ENCODE measurements at regions not wholly inside any gene's neighbourhood (a gene's known extent, or its start where the extent isn't known, plus 50 kb on each side); places are given as distances from the start of the nearest gene placed in this dataset.
"Not testable (repeated sequence)": the region's sequence is repeated elsewhere in the genome, so short reads cannot be mapped to it uniquely, and the experiment has no call there.

DNA sequence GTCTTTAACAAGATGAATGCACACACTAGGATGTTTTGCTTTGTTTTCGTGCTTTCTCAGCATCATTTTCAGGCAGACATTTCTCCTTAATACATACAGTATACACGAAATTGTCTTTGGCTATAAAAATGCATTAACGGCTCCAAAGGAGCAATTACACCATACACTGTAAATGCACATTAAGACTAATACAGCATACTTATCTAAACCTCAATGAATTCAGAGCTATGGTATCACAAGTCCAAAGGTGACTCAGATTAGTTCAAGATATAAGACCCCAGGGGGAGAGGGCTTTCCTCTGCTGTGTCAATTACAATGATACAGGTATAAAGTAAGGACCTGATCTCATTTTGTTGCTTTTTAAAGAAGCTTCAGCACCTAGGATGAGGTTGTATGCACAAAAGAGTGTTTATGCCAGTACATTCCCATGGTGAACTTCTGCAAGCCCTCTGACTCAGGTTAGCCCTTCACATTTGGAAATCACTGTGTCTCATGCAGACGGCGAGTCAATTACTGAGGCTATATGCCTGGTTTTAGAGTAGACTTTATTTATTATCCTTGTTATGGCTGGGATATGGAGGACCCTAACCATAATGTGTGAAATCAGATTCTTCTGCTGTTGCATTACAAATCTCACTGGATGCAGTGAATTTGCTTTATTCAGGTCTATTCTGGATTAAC, 233.3 kb downstream of the ZNF608 start:
- in situ Hi-C loops (cut with HindIII; ENCODE audit: low pct_unique_long_range_greater_than_20kb, low sequenced_read_pairs), result no loop called here
- DNase-seq (ENCODE audit: low read depth in 1 of 2, low spot score in 1 of 2), result no peak
- TF ChIP-seq JUND (IDR thresholded peaks at IDR 0.05; ENCODE audit: low read depth), result no peak

DNA sequence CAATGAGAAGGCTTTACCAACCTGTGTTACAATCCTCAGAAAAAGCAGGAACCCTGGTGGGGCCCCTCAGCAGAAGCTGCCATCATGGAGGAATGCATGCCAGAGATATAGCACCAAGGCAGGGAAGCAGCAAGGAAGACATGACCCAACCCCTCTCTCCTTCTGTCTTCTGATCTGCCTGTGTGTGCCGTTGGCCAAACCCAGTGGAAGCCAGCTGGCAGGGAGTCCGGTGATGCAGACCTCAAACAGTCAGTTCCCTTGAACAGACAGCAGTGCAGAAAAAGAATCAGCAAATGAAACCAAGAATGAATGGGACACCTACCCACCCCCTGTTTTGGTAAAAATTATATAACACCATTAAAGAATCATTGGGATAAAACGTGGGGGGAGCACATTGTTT, 234.2 kb downstream of the ZNF608 start:
- DNase-seq (ENCODE audit: low read depth in 1 of 2, low spot score in 1 of 2), result no peak
- in situ Hi-C loops (cut with HindIII; ENCODE audit: low pct_unique_long_range_greater_than_20kb, low sequenced_read_pairs), result no loop called here
- TF ChIP-seq JUND (IDR thresholded peaks at IDR 0.05; ENCODE audit: low read depth), result no peak

DNA sequence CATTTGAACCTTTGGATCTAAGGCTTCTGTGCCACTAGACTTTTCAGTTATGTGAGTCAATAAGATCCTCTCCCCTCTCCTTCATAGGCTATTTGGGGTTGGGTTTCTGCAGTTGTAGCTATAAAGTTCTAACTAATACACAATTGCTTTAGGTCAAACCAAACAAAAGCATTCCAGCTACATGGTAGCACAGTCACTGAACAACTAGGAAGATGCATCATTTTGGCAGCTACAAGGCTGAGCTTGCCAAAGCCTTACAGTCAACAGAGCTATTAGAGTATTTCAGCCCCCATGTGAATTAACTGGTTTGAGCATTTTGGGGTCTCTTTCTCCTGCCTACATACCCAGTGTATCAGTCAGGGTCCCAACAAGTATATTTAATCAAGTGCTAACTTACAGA, 234.6 kb downstream of the ZNF608 start:
- in situ Hi-C loops (cut with HindIII; ENCODE audit: low pct_unique_long_range_greater_than_20kb, low sequenced_read_pairs), result no loop called here
- no peak for TF ChIP-seq JUND (IDR thresholded peaks at IDR 0.05; ENCODE audit: low read depth)
- no peak for DNase-seq (ENCODE audit: low read depth in 1 of 2, low spot score in 1 of 2)

DNA sequence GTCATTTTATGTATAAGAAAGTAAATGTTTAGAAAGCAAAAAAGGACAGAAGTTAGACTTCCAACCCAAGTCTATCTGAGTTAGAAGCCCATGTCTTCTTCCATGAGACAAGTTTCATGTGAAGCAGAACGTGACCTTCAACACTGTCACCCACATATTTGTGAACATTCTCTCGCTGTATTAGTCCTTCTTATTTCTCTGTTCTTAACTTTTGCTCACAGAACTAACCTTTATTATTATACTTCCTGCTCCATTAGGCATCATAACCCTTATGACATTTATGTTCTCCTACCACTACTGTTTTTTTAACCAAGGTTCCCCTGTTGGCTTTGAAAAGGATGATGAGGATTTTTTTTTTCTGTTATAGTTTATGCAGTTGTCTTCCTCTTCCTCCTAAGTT, 238.8 kb downstream of the ZNF608 start:
- no peak for TF ChIP-seq JUND (IDR thresholded peaks at IDR 0.05; ENCODE audit: low read depth)
- no peak for DNase-seq (ENCODE audit: low read depth in 1 of 2, low spot score in 1 of 2)
- in situ Hi-C loops (cut with HindIII; ENCODE audit: low pct_unique_long_range_greater_than_20kb, low sequenced_read_pairs), result no loop called here

DNA sequence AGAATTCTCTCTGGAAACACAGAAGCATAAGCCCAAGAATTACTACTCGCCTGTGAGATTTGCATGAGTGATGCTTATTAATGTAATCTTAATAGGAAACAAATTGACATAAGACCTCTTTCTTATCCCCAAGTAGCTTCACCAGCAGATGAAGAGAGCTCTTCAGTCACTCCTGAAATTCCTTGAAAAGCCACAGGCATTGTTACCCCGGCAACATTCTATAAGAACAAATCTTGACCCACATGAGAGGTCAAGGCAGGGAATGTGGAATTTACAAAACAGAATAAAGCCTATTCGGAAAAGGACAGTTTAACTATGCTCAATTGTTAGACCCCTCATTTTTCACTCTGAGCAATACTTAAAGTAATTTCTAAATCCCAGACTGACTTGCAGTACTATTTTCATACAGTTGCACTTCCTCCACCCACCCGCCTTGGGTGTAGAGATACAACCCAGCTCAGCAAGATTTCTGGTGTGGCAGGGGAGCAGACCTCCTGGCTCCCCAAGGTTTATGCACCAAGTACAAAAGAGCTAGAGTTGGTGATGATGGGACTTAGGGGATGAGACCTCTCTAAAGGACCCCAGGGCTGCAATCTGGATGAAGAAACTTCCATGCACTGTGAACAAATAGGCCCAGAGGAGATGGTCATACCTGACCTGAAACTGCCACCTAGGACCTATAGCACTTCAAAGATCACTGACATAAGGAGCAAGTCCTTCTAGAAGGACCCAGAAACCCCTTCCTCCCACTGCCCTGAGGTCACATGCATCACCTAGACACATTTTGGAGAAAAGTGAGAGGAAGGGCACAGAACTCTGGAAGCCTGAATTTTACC, 242.1 kb downstream of the ZNF608 start:
- no peak for TF ChIP-seq JUND (IDR thresholded peaks at IDR 0.05; ENCODE audit: low read depth)
- no peak for DNase-seq (ENCODE audit: low read depth in 1 of 2, low spot score in 1 of 2)
- in situ Hi-C loops (cut with HindIII; ENCODE audit: low pct_unique_long_range_greater_than_20kb, low sequenced_read_pairs), result no loop called here

DNA sequence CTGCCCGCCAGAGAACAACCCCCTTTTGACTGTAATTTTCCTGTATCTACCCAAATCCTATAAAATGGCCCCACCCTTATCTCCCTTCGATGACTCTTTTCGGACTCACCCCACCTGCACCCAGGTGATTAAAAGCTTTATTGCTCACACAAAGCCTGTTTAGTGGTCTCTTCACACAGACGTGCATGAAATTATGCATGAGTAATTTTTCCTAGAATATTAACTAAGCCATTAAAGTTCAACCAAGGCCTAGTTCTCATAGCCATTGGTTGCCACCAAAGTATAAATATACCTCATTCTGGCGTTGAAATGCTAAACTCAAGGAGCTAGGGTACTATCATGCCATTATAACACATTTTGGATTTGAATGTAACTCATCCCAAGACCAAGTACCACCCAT, 243.9 kb downstream of the ZNF608 start:
- no peak for TF ChIP-seq JUND (IDR thresholded peaks at IDR 0.05; ENCODE audit: low read depth)
- in situ Hi-C loops (cut with HindIII; ENCODE audit: low pct_unique_long_range_greater_than_20kb, low sequenced_read_pairs), result no loop called here
- DNase-seq (ENCODE audit: low read depth in 1 of 2, low spot score in 1 of 2), result no peak

DNA sequence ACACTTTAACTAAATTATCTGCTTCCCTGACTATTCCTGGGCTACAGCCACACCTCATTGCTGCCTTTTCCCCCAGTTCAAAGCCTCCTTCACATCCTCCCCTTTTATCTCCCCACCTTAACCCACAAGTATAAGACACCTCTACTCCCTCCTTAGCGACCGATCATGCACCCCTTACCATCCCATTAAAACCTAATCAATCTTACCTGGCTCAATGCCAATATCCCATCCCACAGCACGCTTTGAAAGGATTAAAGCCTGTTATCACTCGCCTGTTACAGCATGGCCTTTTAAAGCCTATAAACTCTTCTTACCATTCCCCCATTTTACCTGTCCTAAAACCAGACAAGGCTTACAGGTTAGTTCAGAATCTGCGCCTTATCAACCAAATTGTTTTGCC, 246.6 kb downstream of the ZNF608 start:
- DNase-seq (ENCODE audit: low read depth in 1 of 2, low spot score in 1 of 2); in situ Hi-C loops (cut with HindIII; ENCODE audit: low pct_unique_long_range_greater_than_20kb, low sequenced_read_pairs): not testable (repeated sequence)

DNA sequence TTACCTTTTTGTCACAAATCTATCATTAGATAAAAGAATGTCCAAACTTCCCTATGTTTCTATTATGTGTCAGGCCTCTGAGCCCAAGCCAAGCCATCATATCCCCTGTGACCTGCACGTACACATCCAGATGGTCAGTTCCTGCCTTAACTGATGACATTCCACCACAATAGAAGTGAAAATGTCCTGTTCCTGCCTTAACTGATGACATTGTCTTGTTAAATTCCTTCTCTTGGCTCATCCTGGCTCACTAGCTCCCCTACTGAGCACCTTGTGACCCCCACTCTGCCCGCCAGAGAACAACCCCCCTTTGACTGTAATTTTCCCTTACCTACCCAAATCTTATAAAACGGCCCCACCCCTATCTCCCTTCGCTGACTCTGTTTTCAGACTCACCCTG, 249.5 kb downstream of the ZNF608 start:
- in situ Hi-C loops (cut with HindIII; ENCODE audit: low pct_unique_long_range_greater_than_20kb, low sequenced_read_pairs); DNase-seq (ENCODE audit: low read depth in 1 of 2, low spot score in 1 of 2): not testable (repeated sequence)

DNA sequence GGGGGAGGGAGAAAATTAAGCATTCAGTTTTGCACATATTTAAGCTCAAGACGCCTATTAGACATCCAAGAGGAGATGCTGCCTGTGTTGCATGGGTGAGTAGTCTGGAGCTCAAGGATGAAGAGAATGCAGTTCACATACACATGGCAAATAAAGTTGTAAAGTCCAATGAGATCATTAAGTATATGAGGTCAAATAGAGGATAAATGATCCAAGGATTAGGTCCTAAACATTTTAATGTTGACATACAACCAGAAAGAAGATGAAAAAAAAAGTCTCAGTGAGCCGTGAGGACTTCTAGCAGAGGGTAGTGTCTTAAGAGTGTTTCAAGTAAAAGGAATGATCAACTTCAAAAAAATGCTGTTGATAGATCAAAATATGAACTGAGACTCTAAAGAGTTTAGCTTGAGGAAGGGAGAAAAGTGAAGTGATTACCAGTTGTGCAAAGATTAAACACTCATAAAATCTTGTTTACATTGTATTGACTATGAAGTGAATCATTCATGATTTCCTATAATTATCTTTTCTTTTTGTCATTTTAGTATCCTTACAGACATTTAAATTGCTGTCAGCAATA, 251.8 kb downstream of the ZNF608 start:
- no peak for DNase-seq (ENCODE audit: low read depth in 1 of 2, low spot score in 1 of 2)
- in situ Hi-C loops (cut with HindIII; ENCODE audit: low pct_unique_long_range_greater_than_20kb, low sequenced_read_pairs), result no loop called here
- no peak for TF ChIP-seq JUND (IDR thresholded peaks at IDR 0.05; ENCODE audit: low read depth)

DNA sequence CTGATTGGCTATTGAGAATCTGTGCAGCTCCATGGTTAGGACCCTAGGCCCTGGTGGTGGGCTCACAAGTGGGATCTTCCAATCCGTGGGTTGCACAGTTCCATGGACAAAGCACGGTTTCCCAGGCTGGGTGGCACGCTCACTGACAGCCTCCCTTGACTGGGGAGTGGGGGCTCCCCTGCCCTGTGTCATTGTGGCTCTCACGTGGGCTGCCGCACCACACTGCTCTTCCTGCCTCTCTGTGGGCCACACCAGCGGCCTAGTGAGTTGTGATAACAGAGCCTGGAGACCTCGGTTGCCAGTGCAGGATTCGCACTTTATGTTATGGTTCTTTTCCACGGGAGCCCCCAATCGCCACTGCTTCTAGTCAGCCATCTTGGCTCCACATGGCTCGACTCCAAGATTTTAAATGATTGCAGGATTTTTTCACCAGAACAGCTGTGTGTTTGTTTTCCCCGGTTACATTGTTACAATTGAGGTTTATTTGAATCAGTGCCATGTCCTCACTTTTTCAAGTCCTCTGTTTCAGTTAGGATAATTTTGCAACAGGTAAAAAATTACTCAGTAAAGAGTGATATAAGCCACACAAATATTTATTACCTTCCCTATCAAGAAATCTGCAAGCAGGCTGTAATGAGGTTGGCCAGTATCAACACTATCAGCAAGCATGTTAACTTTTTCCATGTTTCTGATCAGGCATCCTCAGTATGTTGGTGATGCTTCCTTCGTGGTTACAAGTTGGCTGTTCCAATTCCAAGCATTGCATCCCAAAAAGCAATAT, 253.8 kb downstream of the ZNF608 start:
- no peak for DNase-seq (ENCODE audit: low read depth in 1 of 2, low spot score in 1 of 2)
- no peak for TF ChIP-seq JUND (IDR thresholded peaks at IDR 0.05; ENCODE audit: low read depth)
- in situ Hi-C loops (cut with HindIII; ENCODE audit: low pct_unique_long_range_greater_than_20kb, low sequenced_read_pairs), result no loop called here

DNA sequence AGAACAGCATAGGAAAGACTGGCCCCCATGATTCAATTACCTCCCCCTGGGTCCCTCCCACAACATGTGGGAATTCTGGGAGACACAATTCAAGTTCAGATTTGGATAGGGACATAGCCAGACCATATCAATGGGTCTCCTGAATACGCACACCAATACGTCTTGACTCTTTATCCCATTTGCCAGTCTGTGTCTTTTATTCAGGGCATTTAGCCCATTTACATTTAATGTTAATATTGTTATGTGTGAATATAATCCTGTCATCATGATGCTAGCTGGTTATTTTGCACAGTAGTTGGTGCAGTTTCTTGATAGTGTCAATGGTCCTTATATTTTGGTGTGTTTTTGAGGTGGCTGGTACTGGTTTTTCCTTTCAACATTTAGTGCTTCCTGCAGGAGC, 256.1 kb downstream of the ZNF608 start:
- in situ Hi-C loops (cut with HindIII; ENCODE audit: low pct_unique_long_range_greater_than_20kb, low sequenced_read_pairs); DNase-seq (ENCODE audit: low read depth in 1 of 2, low spot score in 1 of 2): not testable (repeated sequence)

DNA sequence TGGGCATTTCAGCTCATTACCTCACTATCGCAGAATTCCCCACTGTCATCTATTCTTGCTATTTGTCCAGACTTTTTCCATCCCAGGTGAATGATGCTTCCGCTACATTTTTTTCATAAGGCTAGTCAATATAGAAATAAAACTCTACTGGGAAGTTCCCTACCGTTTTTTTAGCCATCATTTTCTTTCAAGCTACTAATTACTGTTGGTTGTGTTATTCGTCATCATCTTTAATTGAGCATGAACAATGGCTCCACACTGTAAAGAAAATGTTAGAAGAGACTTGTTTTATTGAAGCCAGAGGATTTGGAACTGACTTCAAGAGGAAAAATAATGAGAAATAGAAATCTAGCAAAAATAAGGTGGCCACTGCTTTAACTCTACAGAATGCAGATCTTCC, 265.0 kb downstream of the ZNF608 start:
- in situ Hi-C loops (cut with HindIII; ENCODE audit: low pct_unique_long_range_greater_than_20kb, low sequenced_read_pairs), result no loop called here
- TF ChIP-seq JUND (IDR thresholded peaks at IDR 0.05; ENCODE audit: low read depth), result no peak
- no peak for DNase-seq (ENCODE audit: low read depth in 1 of 2, low spot score in 1 of 2)

DNA sequence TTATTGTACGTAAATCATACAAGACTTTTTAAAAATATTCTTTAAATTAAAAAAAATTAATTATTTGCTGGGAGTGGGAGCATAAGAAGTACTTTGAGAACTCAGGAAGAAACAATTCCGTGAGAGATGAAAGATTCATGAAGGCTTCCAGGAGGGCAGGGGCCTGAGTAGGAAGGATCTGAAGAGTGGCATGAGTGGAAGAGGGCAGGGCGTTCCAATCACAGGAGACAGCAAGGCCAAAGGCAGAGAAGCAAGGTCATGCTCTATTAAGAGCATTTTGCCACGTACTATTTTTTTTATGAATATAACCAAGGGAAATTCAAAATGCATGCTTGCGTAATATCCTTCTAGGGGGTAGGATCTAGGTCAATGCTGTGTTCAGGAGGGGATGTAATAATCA, 265.5 kb downstream of the ZNF608 start:
- TF ChIP-seq JUND (IDR thresholded peaks at IDR 0.05; ENCODE audit: low read depth), result no peak
- no peak for DNase-seq (ENCODE audit: low read depth in 1 of 2, low spot score in 1 of 2)
- in situ Hi-C loops (cut with HindIII; ENCODE audit: low pct_unique_long_range_greater_than_20kb, low sequenced_read_pairs), result no loop called here

All from T47D (cell line).